ENCODE measurements at regions not wholly inside any gene's neighbourhood (a gene's known extent, or its start where the extent isn't known, plus 50 kb on each side); places are given as distances from the start of the nearest gene placed in this dataset.
"Not testable (repeated sequence)": the region's sequence is repeated elsewhere in the genome, so short reads cannot be mapped to it uniquely, and the experiment has no call there.

- FAIRE-seq (no peak), DNase-seq (ENCODE audit: insufficient read length, low spot score) (no peak)
- TF ChIP-seq SPI1 (IDR thresholded peaks at IDR 0.05; ENCODE audit: low read depth, low read length) (no peak), TAF1 (IDR thresholded peaks at IDR 0.05; ENCODE audit: low read depth, low read length) (no peak), POLR2A (IDR thresholded peaks at IDR 0.05; ENCODE audit: low read depth, low read length) (no peak), PAX5 (IDR thresholded peaks at IDR 0.05; ENCODE audit: insufficient read depth, low read length, severe bottlenecking) (no peak), POLR2AphosphoS5 (IDR thresholded peaks at IDR 0.05; ENCODE audit: low read depth, low read length) (no peak), POU2F2 (IDR thresholded peaks at IDR 0.05; ENCODE audit: low read depth, low read length) (no peak)
Observed at GRCh38 chr9:3648266-3648665, 122.5 kb upstream of the RFX3 start.

- TF ChIP-seq POLR2AphosphoS5 (IDR thresholded peaks at IDR 0.05; ENCODE audit: low read depth, low read length) = no peak
- no peak for TF ChIP-seq POU2F2 (IDR thresholded peaks at IDR 0.05; ENCODE audit: low read depth, low read length)
- no peak for TF ChIP-seq POLR2A (IDR thresholded peaks at IDR 0.05; ENCODE audit: low read depth, low read length)
- TF ChIP-seq TAF1 (IDR thresholded peaks at IDR 0.05; ENCODE audit: low read depth, low read length) = no peak
- TF ChIP-seq SPI1 (IDR thresholded peaks at IDR 0.05; ENCODE audit: low read depth, low read length) = no peak
- no peak for TF ChIP-seq PAX5 (IDR thresholded peaks at IDR 0.05; ENCODE audit: insufficient read depth, low read length, severe bottlenecking)
- DNase-seq (ENCODE audit: insufficient read length, low spot score) (no peak), FAIRE-seq (no peak)
Observed at GRCh38 chr9:3647652-3648051, 121.9 kb upstream of the RFX3 start.

GRCh38 chr9:3646226-3646625 is 120.4 kb upstream of the RFX3 start:
- no peak for TF ChIP-seq PAX5 (IDR thresholded peaks at IDR 0.05; ENCODE audit: insufficient read depth, low read length, severe bottlenecking)
- TF ChIP-seq SPI1 (IDR thresholded peaks at IDR 0.05; ENCODE audit: low read depth, low read length) = no peak
- TF ChIP-seq POLR2A (IDR thresholded peaks at IDR 0.05; ENCODE audit: low read depth, low read length) = no peak
- TF ChIP-seq TAF1 (IDR thresholded peaks at IDR 0.05; ENCODE audit: low read depth, low read length) = no peak
- no peak for TF ChIP-seq POU2F2 (IDR thresholded peaks at IDR 0.05; ENCODE audit: low read depth, low read length)
- no peak for TF ChIP-seq POLR2AphosphoS5 (IDR thresholded peaks at IDR 0.05; ENCODE audit: low read depth, low read length)
- no peak for FAIRE-seq

GRCh38 chr9:3642075-3642474 is 116.3 kb upstream of the RFX3 start:
- not testable (repeated sequence) for DNase-seq (ENCODE audit: insufficient read length, low spot score); FAIRE-seq

More at GRCh38 chr9:3646226-3646625, 120.4 kb upstream of the RFX3 start:
- no peak for DNase-seq (ENCODE audit: insufficient read length, low spot score)

GRCh38 chr9:3629495-3629894 is 103.7 kb upstream of the RFX3 start:
- DNase-seq (ENCODE audit: insufficient read length, low spot score) (no peak), FAIRE-seq (no peak)
- no peak for TF ChIP-seq POLR2AphosphoS5 (IDR thresholded peaks at IDR 0.05; ENCODE audit: low read depth, low read length)
- no peak for TF ChIP-seq POU2F2 (IDR thresholded peaks at IDR 0.05; ENCODE audit: low read depth, low read length)
- no peak for TF ChIP-seq PAX5 (IDR thresholded peaks at IDR 0.05; ENCODE audit: insufficient read depth, low read length, severe bottlenecking)
- TF ChIP-seq SPI1 (IDR thresholded peaks at IDR 0.05; ENCODE audit: low read depth, low read length) = no peak
- TF ChIP-seq TAF1 (IDR thresholded peaks at IDR 0.05; ENCODE audit: low read depth, low read length) = no peak
- no peak for TF ChIP-seq POLR2A (IDR thresholded peaks at IDR 0.05; ENCODE audit: low read depth, low read length)

GRCh38 chr9:3628239-3628638 is 102.4 kb upstream of the RFX3 start:
- DNase-seq (ENCODE audit: insufficient read length, low spot score) (no peak), FAIRE-seq (no peak)
- TF ChIP-seq POLR2A (IDR thresholded peaks at IDR 0.05; ENCODE audit: low read depth, low read length) (no peak), TAF1 (IDR thresholded peaks at IDR 0.05; ENCODE audit: low read depth, low read length) (no peak), SPI1 (IDR thresholded peaks at IDR 0.05; ENCODE audit: low read depth, low read length) (no peak), POLR2AphosphoS5 (IDR thresholded peaks at IDR 0.05; ENCODE audit: low read depth, low read length) (no peak), PAX5 (IDR thresholded peaks at IDR 0.05; ENCODE audit: insufficient read depth, low read length, severe bottlenecking) (no peak), POU2F2 (IDR thresholded peaks at IDR 0.05; ENCODE audit: low read depth, low read length) (no peak)

- TF ChIP-seq POU2F2 (IDR thresholded peaks at IDR 0.05; ENCODE audit: low read depth, low read length) (no peak), PAX5 (IDR thresholded peaks at IDR 0.05; ENCODE audit: insufficient read depth, low read length, severe bottlenecking) (no peak), POLR2AphosphoS5 (IDR thresholded peaks at IDR 0.05; ENCODE audit: low read depth, low read length) (no peak), SPI1 (IDR thresholded peaks at IDR 0.05; ENCODE audit: low read depth, low read length) (no peak), TAF1 (IDR thresholded peaks at IDR 0.05; ENCODE audit: low read depth, low read length) (no peak), POLR2A (IDR thresholded peaks at IDR 0.05; ENCODE audit: low read depth, low read length) (no peak)
- DNase-seq (ENCODE audit: insufficient read length, low spot score) (no peak), FAIRE-seq (peak; percentile 52)
Observed at GRCh38 chr9:3608011-3608410, 82.2 kb upstream of the RFX3 start.

- TF ChIP-seq POLR2AphosphoS5 (IDR thresholded peaks at IDR 0.05; ENCODE audit: low read depth, low read length) (no peak), POU2F2 (IDR thresholded peaks at IDR 0.05; ENCODE audit: low read depth, low read length) (no peak), TAF1 (IDR thresholded peaks at IDR 0.05; ENCODE audit: low read depth, low read length) (no peak), SPI1 (IDR thresholded peaks at IDR 0.05; ENCODE audit: low read depth, low read length) (no peak), POLR2A (IDR thresholded peaks at IDR 0.05; ENCODE audit: low read depth, low read length) (no peak), PAX5 (IDR thresholded peaks at IDR 0.05; ENCODE audit: insufficient read depth, low read length, severe bottlenecking) (no peak)
- no peak for FAIRE-seq
- DNase-seq (ENCODE audit: insufficient read length, low spot score) = no peak
Observed at GRCh38 chr9:3600672-3601071, 74.9 kb upstream of the RFX3 start.

- no peak for DNase-seq (ENCODE audit: insufficient read length, low spot score)
- TF ChIP-seq TAF1 (IDR thresholded peaks at IDR 0.05; ENCODE audit: low read depth, low read length) (no peak), POLR2A (IDR thresholded peaks at IDR 0.05; ENCODE audit: low read depth, low read length) (no peak), SPI1 (IDR thresholded peaks at IDR 0.05; ENCODE audit: low read depth, low read length) (no peak), POU2F2 (IDR thresholded peaks at IDR 0.05; ENCODE audit: low read depth, low read length) (no peak), POLR2AphosphoS5 (IDR thresholded peaks at IDR 0.05; ENCODE audit: low read depth, low read length) (no peak), PAX5 (IDR thresholded peaks at IDR 0.05; ENCODE audit: insufficient read depth, low read length, severe bottlenecking) (no peak)
- FAIRE-seq = no peak
Observed at GRCh38 chr9:3597792-3598191, 72.0 kb upstream of the RFX3 start.

GRCh38 chr9:3586066-3586465 is 60.3 kb upstream of the RFX3 start:
- FAIRE-seq (no peak), DNase-seq (ENCODE audit: insufficient read length, low spot score) (no peak)
- no peak for TF ChIP-seq PAX5 (IDR thresholded peaks at IDR 0.05; ENCODE audit: insufficient read depth, low read length, severe bottlenecking)
- TF ChIP-seq SPI1 (IDR thresholded peaks at IDR 0.05; ENCODE audit: low read depth, low read length) = no peak
- TF ChIP-seq POLR2A (IDR thresholded peaks at IDR 0.05; ENCODE audit: low read depth, low read length) = no peak
- TF ChIP-seq TAF1 (IDR thresholded peaks at IDR 0.05; ENCODE audit: low read depth, low read length) = no peak
- TF ChIP-seq POLR2AphosphoS5 (IDR thresholded peaks at IDR 0.05; ENCODE audit: low read depth, low read length) = no peak
- no peak for TF ChIP-seq POU2F2 (IDR thresholded peaks at IDR 0.05; ENCODE audit: low read depth, low read length)

All from GM12891 (cell line).